Thyroid gland (tissue), 4 donors: ENCODE measurements at regions not wholly inside any gene's neighbourhood (a gene's known extent, or its start where the extent isn't known, plus 50 kb on each side); places are given as distances from the start of the nearest gene placed in this dataset.

Experiments
- CTCF ChIP-seq, 6 experiments: fragments of 200-600 bp in 3 of 6; fragments of 450-650 bp in 3 of 6; sonication (generic) in 3 of 6; IDR thresholded peaks; one replicate each; pipeline ENCODE4 v1.5.1; 2016 to 2019; ENCODE audit warnings: antibody characterized with exemption in 6 of 6, mild to moderate bottlenecking in 2 of 6, inconsistent platforms in 1 of 6, moderate library complexity in 1 of 6
- POLR2A ChIP-seq, 2 donors: fragments of 450-650 bp; IDR thresholded peaks; one replicate each; pipeline ENCODE4 v1.6.1; 2017; ENCODE audit warnings: antibody characterized with exemption in 2 of 2, mild to moderate bottlenecking in 2 of 2, moderate library complexity in 1 of 2

- no peak for TF ChIP-seq CTCF (IDR thresholded peaks at IDR 0.05)
- TF ChIP-seq POLR2A (IDR thresholded peaks at IDR 0.05) = no peak
Measured at GRCh38 chr2:181763423-181763822, 83.1 kb upstream of the NEUROD1 start.
